ENCODE measurements at regions not wholly inside any gene's neighbourhood (a gene's known extent, or its start where the extent isn't known, plus 50 kb on each side); places are given as distances from the start of the nearest gene placed in this dataset.
"Not testable (repeated sequence)": the region's sequence is repeated elsewhere in the genome, so short reads cannot be mapped to it uniquely, and the experiment has no call there.

DNA sequence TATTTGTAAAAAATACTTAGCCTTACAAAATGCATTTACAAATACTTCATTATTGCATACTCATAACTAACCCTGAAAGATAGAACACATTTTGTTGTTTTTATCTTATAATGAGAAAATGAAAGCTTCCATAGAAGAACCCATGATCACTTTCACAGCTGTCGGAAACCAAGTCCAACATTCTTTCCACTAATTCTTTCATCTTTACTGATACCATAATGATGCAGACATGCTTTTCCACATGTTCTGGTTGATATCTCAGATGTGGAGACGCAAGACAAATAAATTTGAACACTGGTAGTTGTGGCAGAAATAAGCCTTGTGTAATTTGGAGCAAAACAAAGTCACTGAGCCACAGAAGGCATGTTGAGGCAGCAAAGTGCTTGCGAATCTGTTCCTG is 136.0 kb downstream of the FBXO4 start:
- FAIRE-seq = no peak
- TF ChIP-seq TAF1 (IDR thresholded peaks at IDR 0.05; ENCODE audit: low read depth, low read length) (no peak), POU2F2 (IDR thresholded peaks at IDR 0.05; ENCODE audit: low read depth, low read length) (no peak), SPI1 (IDR thresholded peaks at IDR 0.05; ENCODE audit: low read depth, low read length) (no peak), POLR2AphosphoS5 (IDR thresholded peaks at IDR 0.05; ENCODE audit: low read depth, low read length) (no peak), PAX5 (IDR thresholded peaks at IDR 0.05; ENCODE audit: insufficient read depth, low read length, severe bottlenecking) (no peak), POLR2A (IDR thresholded peaks at IDR 0.05; ENCODE audit: low read depth, low read length) (no peak)

GRCh38 chr5:42064821-42065220 is 139.7 kb downstream of the FBXO4 start:
- DNase-seq (ENCODE audit: insufficient read length, low spot score) (no peak), FAIRE-seq (no peak)
- no peak for TF ChIP-seq SPI1 (IDR thresholded peaks at IDR 0.05; ENCODE audit: low read depth, low read length)
- TF ChIP-seq POLR2A (IDR thresholded peaks at IDR 0.05; ENCODE audit: low read depth, low read length) = no peak
- no peak for TF ChIP-seq POLR2AphosphoS5 (IDR thresholded peaks at IDR 0.05; ENCODE audit: low read depth, low read length)
- TF ChIP-seq TAF1 (IDR thresholded peaks at IDR 0.05; ENCODE audit: low read depth, low read length) = no peak
- no peak for TF ChIP-seq POU2F2 (IDR thresholded peaks at IDR 0.05; ENCODE audit: low read depth, low read length)
- no peak for TF ChIP-seq PAX5 (IDR thresholded peaks at IDR 0.05; ENCODE audit: insufficient read depth, low read length, severe bottlenecking)

More for the DNA sequence above, 136.0 kb downstream of the FBXO4 start:
- DNase-seq (ENCODE audit: insufficient read length, low spot score) = no peak

- DNase-seq (ENCODE audit: insufficient read length, low spot score) (no peak), FAIRE-seq (no peak)
- TF ChIP-seq TAF1 (IDR thresholded peaks at IDR 0.05; ENCODE audit: low read depth, low read length) = no peak
- TF ChIP-seq POLR2AphosphoS5 (IDR thresholded peaks at IDR 0.05; ENCODE audit: low read depth, low read length) = no peak
- no peak for TF ChIP-seq POU2F2 (IDR thresholded peaks at IDR 0.05; ENCODE audit: low read depth, low read length)
- no peak for TF ChIP-seq POLR2A (IDR thresholded peaks at IDR 0.05; ENCODE audit: low read depth, low read length)
- no peak for TF ChIP-seq SPI1 (IDR thresholded peaks at IDR 0.05; ENCODE audit: low read depth, low read length)
- no peak for TF ChIP-seq PAX5 (IDR thresholded peaks at IDR 0.05; ENCODE audit: insufficient read depth, low read length, severe bottlenecking)
These were observed 141.1 kb downstream of the FBXO4 start for GRCh38 chr5:42066131-42066530.

- FAIRE-seq = no peak
- DNase-seq (ENCODE audit: insufficient read length, low spot score) = no peak
- TF ChIP-seq POLR2AphosphoS5 (IDR thresholded peaks at IDR 0.05; ENCODE audit: low read depth, low read length) = no peak
- no peak for TF ChIP-seq POU2F2 (IDR thresholded peaks at IDR 0.05; ENCODE audit: low read depth, low read length)
- no peak for TF ChIP-seq POLR2A (IDR thresholded peaks at IDR 0.05; ENCODE audit: low read depth, low read length)
- no peak for TF ChIP-seq SPI1 (IDR thresholded peaks at IDR 0.05; ENCODE audit: low read depth, low read length)
These were observed 149.3 kb downstream of the FBXO4 start for GRCh38 chr5:42074353-42074752.

DNA sequence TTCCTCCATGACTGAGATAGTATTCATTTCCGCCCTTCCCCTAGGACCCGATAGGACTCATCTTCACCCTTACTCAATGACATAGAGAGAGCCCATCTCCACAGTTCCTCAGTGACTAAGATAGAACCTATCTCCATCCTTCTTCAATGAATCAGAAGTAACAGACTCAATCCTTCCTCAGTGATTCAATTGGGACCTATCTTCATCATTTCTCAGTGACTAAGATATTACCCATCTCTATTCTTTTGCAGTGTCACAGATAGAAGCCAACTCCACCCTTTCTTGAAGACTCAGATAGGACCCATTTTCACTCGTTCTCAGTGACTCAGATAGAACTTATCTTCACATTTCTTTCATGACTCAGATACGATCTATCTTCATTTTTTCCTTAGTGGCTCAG is 164.6 kb downstream of the FBXO4 start:
- no peak for DNase-seq (ENCODE audit: insufficient read length, low spot score)
- TF ChIP-seq POU2F2 (IDR thresholded peaks at IDR 0.05; ENCODE audit: low read depth, low read length) (no peak), POLR2AphosphoS5 (IDR thresholded peaks at IDR 0.05; ENCODE audit: low read depth, low read length) (no peak), TAF1 (IDR thresholded peaks at IDR 0.05; ENCODE audit: low read depth, low read length) (no peak), SPI1 (IDR thresholded peaks at IDR 0.05; ENCODE audit: low read depth, low read length) (no peak), POLR2A (IDR thresholded peaks at IDR 0.05; ENCODE audit: low read depth, low read length) (no peak), PAX5 (IDR thresholded peaks at IDR 0.05; ENCODE audit: insufficient read depth, low read length, severe bottlenecking) (no peak)
- no peak for FAIRE-seq

DNA sequence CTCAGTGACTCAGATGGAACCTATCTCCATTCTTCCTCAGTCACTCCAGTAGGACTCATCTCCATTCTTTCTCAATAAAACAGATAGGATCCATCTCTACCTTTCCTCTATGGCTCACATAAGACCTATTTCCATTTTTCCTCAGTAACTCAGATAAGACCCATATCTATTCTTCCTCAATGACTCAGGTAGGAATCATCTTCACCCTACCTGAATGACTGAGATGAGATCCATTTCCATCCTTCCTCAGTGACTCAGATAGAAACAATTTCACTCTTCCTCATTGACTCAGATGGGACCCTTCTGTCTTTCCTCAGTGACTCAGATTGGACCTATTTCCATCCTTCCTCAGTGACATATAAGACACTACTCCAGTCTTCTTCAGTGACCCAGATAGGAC is 165.1 kb downstream of the FBXO4 start:
- DNase-seq (ENCODE audit: insufficient read length, low spot score) (no peak), FAIRE-seq (no peak)
- no peak for TF ChIP-seq TAF1 (IDR thresholded peaks at IDR 0.05; ENCODE audit: low read depth, low read length)
- TF ChIP-seq POLR2A (IDR thresholded peaks at IDR 0.05; ENCODE audit: low read depth, low read length) = no peak
- no peak for TF ChIP-seq PAX5 (IDR thresholded peaks at IDR 0.05; ENCODE audit: insufficient read depth, low read length, severe bottlenecking)

DNA sequence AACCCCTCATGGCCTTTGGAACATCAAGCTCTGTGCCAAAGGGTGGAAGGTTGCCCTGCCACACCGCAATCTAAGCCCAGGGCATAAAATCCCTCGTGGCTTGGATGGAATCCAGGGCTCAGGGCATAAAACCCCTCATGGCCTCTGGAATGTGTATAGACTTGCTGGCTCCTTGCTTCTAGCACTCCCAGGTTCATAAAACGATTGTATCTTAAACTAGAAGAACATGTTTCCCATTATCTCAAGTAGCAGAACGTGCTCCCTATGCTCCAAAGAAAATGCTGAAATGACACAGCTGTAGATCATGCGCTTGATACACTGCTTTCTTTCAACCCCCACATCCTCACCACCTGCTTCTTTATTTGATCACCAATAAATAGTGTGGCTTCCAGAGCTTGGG is 174.8 kb downstream of the FBXO4 start:
- FAIRE-seq; DNase-seq (ENCODE audit: insufficient read length, low spot score): not testable (repeated sequence)

DNA sequence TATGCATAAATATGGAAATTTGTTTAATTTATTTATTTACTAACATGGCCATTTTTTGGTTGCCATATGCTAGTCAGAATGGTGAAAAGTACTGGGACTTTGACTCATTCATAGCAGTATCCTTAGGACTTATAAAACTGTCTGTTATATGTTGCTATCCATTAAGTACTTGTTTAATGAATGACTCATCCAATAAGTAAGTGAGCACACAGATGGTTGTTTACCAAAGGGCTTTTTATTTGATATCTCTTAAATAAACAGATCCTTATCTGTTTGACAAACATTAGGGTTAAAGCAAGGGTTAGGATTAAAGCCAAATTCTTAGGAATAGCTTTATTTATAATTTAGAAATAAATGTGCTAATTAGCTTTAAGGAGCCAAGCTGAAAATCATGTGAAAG is 183.4 kb downstream of the FBXO4 start:
- no peak for DNase-seq (ENCODE audit: insufficient read length, low spot score)
- no peak for FAIRE-seq
- TF ChIP-seq PAX5 (IDR thresholded peaks at IDR 0.05; ENCODE audit: insufficient read depth, low read length, severe bottlenecking) = no peak
- TF ChIP-seq POU2F2 (IDR thresholded peaks at IDR 0.05; ENCODE audit: low read depth, low read length) = no peak
- no peak for TF ChIP-seq TAF1 (IDR thresholded peaks at IDR 0.05; ENCODE audit: low read depth, low read length)
- TF ChIP-seq POLR2AphosphoS5 (IDR thresholded peaks at IDR 0.05; ENCODE audit: low read depth, low read length) = no peak
- TF ChIP-seq SPI1 (IDR thresholded peaks at IDR 0.05; ENCODE audit: low read depth, low read length) = no peak
- no peak for TF ChIP-seq POLR2A (IDR thresholded peaks at IDR 0.05; ENCODE audit: low read depth, low read length)

- FAIRE-seq = no peak
- no peak for DNase-seq (ENCODE audit: insufficient read length, low spot score)
These were observed 184.0 kb downstream of the FBXO4 start for GRCh38 chr5:42109006-42109572.

DNA sequence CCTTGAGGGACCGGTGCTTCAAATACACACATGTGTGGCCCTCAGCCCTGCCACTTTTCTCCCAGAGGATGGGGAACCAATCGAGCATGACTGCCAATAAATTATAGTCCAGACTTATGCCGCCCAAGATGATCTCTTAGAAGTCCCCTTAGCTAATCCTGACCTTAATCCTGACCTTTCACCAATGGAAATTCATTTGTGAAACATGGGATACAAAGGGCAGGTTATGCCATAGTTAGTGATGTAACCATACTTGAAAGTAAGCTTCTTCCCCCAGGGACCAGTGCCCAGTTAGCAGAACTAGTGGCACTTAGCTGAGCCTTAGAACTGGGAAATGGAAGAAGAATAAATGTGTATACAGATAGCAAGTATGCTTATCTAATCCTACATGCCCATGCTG is 190.6 kb downstream of the FBXO4 start:
- not testable (repeated sequence) for FAIRE-seq; DNase-seq (ENCODE audit: insufficient read length, low spot score)

More at GRCh38 chr5:42109006-42109572, 184.0 kb downstream of the FBXO4 start:
- TF ChIP-seq POU2F2 (IDR thresholded peaks at IDR 0.05; ENCODE audit: low read depth, low read length) (no peak), POLR2A (IDR thresholded peaks at IDR 0.05; ENCODE audit: low read depth, low read length) (no peak), POLR2AphosphoS5 (IDR thresholded peaks at IDR 0.05; ENCODE audit: low read depth, low read length) (no peak), TAF1 (IDR thresholded peaks at IDR 0.05; ENCODE audit: low read depth, low read length) (no peak)

- TF ChIP-seq POLR2A (IDR thresholded peaks at IDR 0.05; ENCODE audit: low read depth, low read length) = no peak
- TF ChIP-seq SPI1 (IDR thresholded peaks at IDR 0.05; ENCODE audit: low read depth, low read length) = no peak
- TF ChIP-seq POU2F2 (IDR thresholded peaks at IDR 0.05; ENCODE audit: low read depth, low read length) = no peak
- no peak for TF ChIP-seq PAX5 (IDR thresholded peaks at IDR 0.05; ENCODE audit: insufficient read depth, low read length, severe bottlenecking)
- TF ChIP-seq TAF1 (IDR thresholded peaks at IDR 0.05; ENCODE audit: low read depth, low read length) = no peak
- TF ChIP-seq POLR2AphosphoS5 (IDR thresholded peaks at IDR 0.05; ENCODE audit: low read depth, low read length) = no peak
- FAIRE-seq (no peak), DNase-seq (ENCODE audit: insufficient read length, low spot score) (no peak)
These were observed 195.0 kb downstream of the FBXO4 start for GRCh38 chr5:42120070-42120469.

Measured in GM12891 (cell line).